SK-N-SH (cell line): ENCODE measurements at regions not wholly inside any gene's neighbourhood (a gene's known extent, or its start where the extent isn't known, plus 50 kb on each side); places are given as distances from the start of the nearest gene placed in this dataset.

Experiments used
- CTCF ChIA-PET: fragments of 300-600, 350-600 bp; formaldehyde crosslinking; extraction: SDS; loops from one replicate; lab custom pipeline; 2021; lab: Yijun Ruan, JAX
- POLR2A ChIA-PET: fragments of 350-600 bp; sonication (Branson Sonifier 250); formaldehyde crosslinking; extraction: SDS; loops from one replicate; lab custom pipeline; 2020; ENCODE audit warnings: antibody characterized with exemption, inconsistent platforms; lab: Yijun Ruan, JAX
- DNase-seq: peaks from one replicate; pipeline ENCODE4 v3.0.0; 2012
- H2AFZ ChIP-seq: fragments of 200-600 bp; sonication (generic); 2 replicates; pipeline ENCODE4 v1.8.1; 2016; ENCODE audit warnings: antibody characterized with exemption, mild to moderate bottlenecking, low read depth
- H3F3A ChIP-seq: fragments of 200-600 bp; sonication (generic); replicated peaks from 2 replicates; pipeline ENCODE3; 2016; ENCODE audit warnings: antibody characterized with exemption, mild to moderate bottlenecking; ENCODE audit not compliant: insufficient read depth
- H3K27ac ChIP-seq, 2 experiments: fragments of 200-500 bp in 1 of 2; fragments of 200-600 bp in 1 of 2; sonication (Bioruptor generic) in 1 of 2; sonication (generic), shearing (Covaris generic) in 1 of 2; 2 replicates each; pipeline versions ENCODE4 v1.5.1 to v1.6.1; 2014 to 2016; ENCODE audit warnings: low read depth in 2 of 2, inconsistent platforms in 1 of 2, low read length in 1 of 2, mild to moderate bottlenecking in 1 of 2, mixed read lengths in 1 of 2
- H3K27me3 ChIP-seq: fragments of 200-600 bp; sonication (generic), shearing (Covaris generic); 2 replicates; pipeline ENCODE4 v1.6.1; 2016; ENCODE audit warnings: mixed run types; ENCODE audit not compliant: insufficient read depth
- H3K36me3 ChIP-seq, 2 experiments: fragments of 200-500 bp in 1 of 2; fragments of 200-600 bp in 1 of 2; sonication (Bioruptor generic) in 1 of 2; sonication (generic) in 1 of 2; replicated peaks in 1 of 2; 2 replicates each; pipeline versions ENCODE3 to v1.5.1; 2014 to 2016; ENCODE audit warnings: low read length in 1 of 2, mild to moderate bottlenecking in 1 of 2; ENCODE audit not compliant: insufficient read depth in 2 of 2, control insufficient read depth in 1 of 2
- H3K4me1 ChIP-seq, 2 experiments: fragments of 200-500 bp in 1 of 2; fragments of 200-600 bp in 1 of 2; sonication (Bioruptor generic) in 1 of 2; sonication (generic), shearing (Covaris generic) in 1 of 2; 2 replicates each; pipeline versions ENCODE4 v1.5.1 to v1.6.1; 2014 to 2016; ENCODE audit warnings: low read depth in 1 of 2, low read length in 1 of 2, mixed run types in 1 of 2; ENCODE audit not compliant: insufficient read depth in 2 of 2, control insufficient read depth in 1 of 2
- H3K4me2 ChIP-seq: fragments of 200-600 bp; sonication (generic), shearing (Covaris generic); 2 replicates; pipeline ENCODE4 v1.6.1; 2017; ENCODE audit warnings: mixed run types
- H3K4me3 ChIP-seq, 2 experiments: fragments of 200-500 bp in 1 of 2; fragments of 200-600 bp in 1 of 2; sonication (Bioruptor generic) in 1 of 2; sonication (generic), shearing (Covaris generic) in 1 of 2; 2 replicates each; pipeline versions ENCODE4 v1.5.1 to v1.8.1; 2014 to 2016; ENCODE audit warnings: low read depth in 2 of 2, inconsistent platforms in 1 of 2, low read length in 1 of 2, mild to moderate bottlenecking in 1 of 2, mixed read lengths in 1 of 2, moderate library complexity in 1 of 2
- H3K79me2 ChIP-seq: fragments of 200-600 bp; sonication (generic); 2 replicates; pipeline ENCODE4 v1.8.1; 2017; ENCODE audit warnings: mild to moderate bottlenecking; ENCODE audit not compliant: insufficient read depth
- H3K9ac ChIP-seq: fragments of 200-600 bp; sonication (generic); 2 replicates; pipeline ENCODE4 v1.6.1; 2017; ENCODE audit warnings: mixed run types
- H3K9me2 ChIP-seq: fragments of 200-600 bp; sonication (generic); 2 replicates; pipeline ENCODE4 v1.6.1; 2017; ENCODE audit warnings: mixed run types
- H3K9me3 ChIP-seq: fragments of 200-600 bp; sonication (generic); 2 replicates; pipeline ENCODE4 v1.6.1; 2017; ENCODE audit warnings: mixed run types, mild to moderate bottlenecking, moderate library complexity
- H4K20me1 ChIP-seq: fragments of 200-600 bp; sonication (generic); 2 replicates; pipeline ENCODE4 v1.6.1; 2017; ENCODE audit warnings: mild to moderate bottlenecking, mixed run types; ENCODE audit not compliant: insufficient read depth
- CTCF ChIP-seq: fragments of 200-600 bp; sonication (generic); IDR thresholded peaks from 2 replicates; pipeline ENCODE4 v1.6.1; 2017; ENCODE audit warnings: antibody characterized with exemption, mild to moderate bottlenecking, moderate library complexity
- GABPA ChIP-seq: IDR thresholded peaks from 2 replicates; pipeline ENCODE4 v1.4.0; 2012; ENCODE audit warnings: low read depth, mild to moderate bottlenecking
- GATA2 ChIP-seq: sonication (generic); formaldehyde crosslinking; IDR thresholded peaks from 2 replicates; pipeline ENCODE4 v1.5.0; 2020; ENCODE audit warnings: mild to moderate bottlenecking, missing genetic modification reagents
- JUND ChIP-seq: IDR thresholded peaks from 2 replicates; pipeline ENCODE4 v1.4.0; 2012
- MEF2A ChIP-seq: IDR thresholded peaks from 2 replicates; pipeline ENCODE4 v1.4.0; 2012; ENCODE audit warnings: low read depth, borderline replicate concordance
- NFIC ChIP-seq: IDR thresholded peaks from 2 replicates; pipeline ENCODE4 v1.4.0; 2012; ENCODE audit warnings: borderline replicate concordance
- RAD21 ChIP-seq: IDR thresholded peaks from 2 replicates; pipeline ENCODE4 v1.6.1; 2012; ENCODE audit warnings: mild to moderate bottlenecking, low read length
- RCOR1 ChIP-seq: fragments of 150-350 bp; IDR thresholded peaks from 2 replicates; pipeline ENCODE4 v1.6.1; 2017; ENCODE audit warnings: antibody characterized with exemption, low read length
- RXRA ChIP-seq: IDR thresholded peaks from 2 replicates; pipeline ENCODE4 v1.4.0; 2012; ENCODE audit warnings: low read depth, mild to moderate bottlenecking, borderline replicate concordance
- TAF1 ChIP-seq: IDR thresholded peaks from 2 replicates; pipeline ENCODE4 v1.6.1; 2012; ENCODE audit warnings: low read depth, mild to moderate bottlenecking, low read length, moderate library complexity, borderline replicate concordance
- TCF12 ChIP-seq: IDR thresholded peaks from 2 replicates; pipeline ENCODE4 v1.4.0; 2012
- YY1 ChIP-seq: IDR thresholded peaks from 2 replicates; pipeline ENCODE4 v1.4.0; 2012; ENCODE audit warnings: low read depth, mild to moderate bottlenecking
- WGBS: methylation state at CpG from one replicate; pipeline ENCODE4 v1.1.6; 2017; ENCODE audit warnings: low lambda C conversion rate; 5-methylcytosine and 5-hydroxymethylcytosine counted together

GRCh38 chr9:107673861-107674720 is 184.5 kb upstream of the KLF4 start:
- H3K79me2 ChIP-seq = no peaks in the 10 kb centered on the region
- H3K4me3 ChIP-seq = no peak overlapping the region
- no peak overlapping the region for H2AFZ ChIP-seq
- H4K20me1 ChIP-seq = no peaks in the 10 kb centered on the region
- H3F3A ChIP-seq = no peaks in the 10 kb centered on the region
- H3K27me3 ChIP-seq = no peaks in the 10 kb centered on the region; the same call in 1 of the 2 replicates
- H3K4me1 ChIP-seq = no peaks in the 10 kb centered on the region
- WGBS = 36% methylated on average over 3 of the region's 3 CpGs
- no peaks in the 10 kb centered on the region for H3K9me2 ChIP-seq
- no peak overlapping the region for H3K27ac ChIP-seq
- ChIA-PET POLR2A (no interaction called here), CTCF (no interaction called here)
- H3K36me3 ChIP-seq = no peaks in the 10 kb centered on the region
- no peak for DNase-seq
- H3K9ac ChIP-seq = no peak overlapping the region
- TF ChIP-seq JUND (no peak), MEF2A (no peak), YY1 (no peak), RCOR1 (no peak), TCF12 (no peak), GATA2 (CRISPR knock-in tag) (no peak), RAD21 (no peak), CTCF (no peak), RXRA (no peak), TAF1 (no peak)
- no peaks in the 10 kb centered on the region for H3K9me3 ChIP-seq
- H3K4me2 ChIP-seq = no peak overlapping the region

DNA sequence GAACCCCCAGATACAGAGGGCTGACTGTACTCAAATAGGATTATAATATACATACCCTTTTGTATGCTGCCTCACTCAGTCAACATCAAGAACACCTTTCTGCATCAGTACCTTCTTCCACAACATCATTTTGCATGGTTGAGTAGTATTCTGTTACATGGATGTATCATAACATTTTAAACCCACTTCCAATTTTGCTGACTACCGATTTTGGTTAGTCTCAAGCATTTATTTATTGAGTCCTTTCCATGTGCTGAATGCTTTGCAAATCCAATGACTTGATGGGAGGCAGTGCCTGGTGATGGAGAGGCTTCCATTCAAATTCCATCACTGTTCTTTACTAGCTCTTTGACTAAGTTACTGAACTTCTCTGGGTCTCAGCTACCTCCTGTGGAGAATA is 182.0 kb upstream of the KLF4 start:
- Histone ChIP-seq H2AFZ (no peak overlapping the region), H3K9me2 (no peaks in the 10 kb centered on the region), H3K4me1 (no peaks in the 10 kb centered on the region), H3K9me3 (no peaks in the 10 kb centered on the region), H3K36me3 (no peaks in the 10 kb centered on the region), H3K4me2 (no peak overlapping the region), H3K4me3 (no peak overlapping the region), H4K20me1 (no peaks in the 10 kb centered on the region), H3K27ac (no peak overlapping the region), H3K27me3 (no peaks in the 10 kb centered on the region; the same call in 1 of the 2 replicates), H3F3A (no peaks in the 10 kb centered on the region), H3K79me2 (no peaks in the 10 kb centered on the region), H3K9ac (no peak overlapping the region)
- no peak for DNase-seq
- ChIA-PET POLR2A (no interaction called here), CTCF (no interaction called here)
- TF ChIP-seq GABPA (no peak), NFIC (no peak)
- 13% methylated on average over 1 of the region's 1 CpG for WGBS
